Ecto neural progenitor cell (in vitro differentiated cells): ENCODE measurements at regions not wholly inside any gene's neighbourhood (a gene's known extent, or its start where the extent isn't known, plus 50 kb on each side); places are given as distances from the start of the nearest gene placed in this dataset.

Source experiments
- DNase-seq: peaks from one replicate; pipeline ENCODE4 v3.0.0-alpha.2; 2018; ENCODE audit warnings: low spot score

DNA sequence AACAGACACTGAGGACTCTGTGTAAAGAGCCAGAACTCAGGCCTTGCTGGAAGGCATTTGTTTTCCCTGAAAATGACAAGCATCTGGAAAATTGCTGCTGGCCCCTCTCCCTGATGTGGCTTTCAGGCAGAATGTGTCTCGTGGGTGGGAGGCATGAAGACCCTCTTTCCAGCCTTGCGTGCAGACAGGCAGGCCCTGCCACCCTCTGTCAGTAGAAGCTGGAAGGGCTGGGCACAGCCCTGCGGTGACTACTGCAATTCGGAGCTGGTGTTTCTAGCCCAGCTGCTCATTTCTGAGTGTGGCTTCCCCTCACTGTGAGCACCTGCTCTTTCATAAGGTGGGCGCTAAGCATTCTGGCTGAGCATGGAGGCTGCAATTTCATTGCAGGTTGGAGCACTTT is 349.9 kb downstream of the PTPRU start:
- DNase-seq, result no peak

DNA sequence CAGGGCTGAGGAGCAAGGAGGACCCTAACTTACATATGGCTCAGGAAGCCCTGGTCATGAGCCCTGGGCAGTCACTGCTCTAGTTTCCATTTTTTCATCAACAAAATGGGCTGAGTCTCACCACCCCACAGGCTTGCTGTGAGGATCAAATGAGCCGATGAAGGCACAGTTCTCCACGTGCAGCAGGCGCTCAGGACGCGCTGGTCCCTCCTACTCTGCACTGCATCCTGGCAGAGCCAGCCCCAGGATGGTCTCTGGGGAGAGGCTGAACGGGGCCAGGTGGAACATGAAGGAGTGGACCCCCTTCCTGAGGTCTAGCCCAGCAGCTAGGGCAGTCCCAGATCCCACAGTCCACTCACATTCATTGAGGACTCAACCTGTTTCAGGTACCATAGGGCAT is 349.3 kb downstream of the PTPRU start:
- no peak for DNase-seq

DNA sequence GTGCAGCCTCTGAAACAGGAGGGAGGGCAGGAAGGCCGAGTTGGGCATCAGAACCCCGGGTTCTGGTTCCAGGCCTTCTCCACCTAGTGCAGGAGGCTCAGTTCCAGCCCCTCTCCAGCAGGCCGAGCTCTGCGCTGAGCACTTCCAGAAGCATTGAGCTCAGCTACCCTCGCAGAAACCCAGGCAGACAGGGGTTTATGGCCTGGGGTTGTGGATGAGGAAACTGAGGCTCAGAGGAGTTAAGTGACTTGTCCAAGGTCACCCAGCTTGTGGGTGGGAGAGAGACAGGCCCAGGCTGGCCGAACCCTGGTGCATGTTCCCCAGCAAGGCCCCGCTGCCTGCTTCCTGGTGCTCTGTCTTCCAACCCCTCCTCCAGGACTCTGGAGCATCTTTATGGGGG is 348.9 kb downstream of the PTPRU start:
- DNase-seq, result no peak

DNA sequence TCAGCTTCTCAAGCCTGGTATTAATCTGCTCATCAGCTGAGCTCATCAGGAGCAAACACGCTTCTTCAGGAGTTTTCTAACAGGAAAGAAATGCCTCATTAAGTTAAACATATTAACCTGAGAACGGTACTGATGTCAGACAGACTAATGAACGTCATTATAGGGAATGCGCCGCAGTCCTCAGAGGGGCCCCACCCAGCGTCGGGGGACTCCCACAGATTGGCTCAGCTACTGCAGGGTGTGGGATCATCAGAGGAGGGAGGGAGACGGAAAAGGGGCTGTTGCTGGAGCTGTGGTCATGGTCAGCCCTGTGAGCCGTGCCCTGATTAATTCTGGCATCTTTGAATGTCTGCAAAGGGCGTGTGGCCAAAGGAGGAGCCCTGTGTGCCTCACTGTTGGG is 348.5 kb downstream of the PTPRU start:
- no peak for DNase-seq

DNA sequence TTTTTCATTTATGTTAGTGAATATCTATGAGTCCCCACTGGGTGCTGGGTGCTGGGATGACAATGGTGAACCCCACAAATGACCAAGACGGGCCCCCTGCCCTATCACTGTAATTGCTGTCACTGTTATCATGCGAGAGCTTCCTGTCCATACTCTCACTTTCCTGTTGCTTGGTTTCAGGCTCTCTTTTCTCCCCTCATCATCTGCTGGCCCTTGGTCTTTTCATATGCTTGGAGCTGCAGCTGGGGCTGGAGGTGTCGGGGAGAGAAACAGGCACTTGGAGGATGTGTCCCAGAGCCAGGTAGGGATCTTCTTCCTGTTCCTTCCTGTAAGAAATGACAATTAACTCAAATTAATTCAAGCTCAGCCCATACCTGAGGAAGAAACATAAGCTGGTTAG is 348.0 kb downstream of the PTPRU start:
- no peak for DNase-seq

DNA sequence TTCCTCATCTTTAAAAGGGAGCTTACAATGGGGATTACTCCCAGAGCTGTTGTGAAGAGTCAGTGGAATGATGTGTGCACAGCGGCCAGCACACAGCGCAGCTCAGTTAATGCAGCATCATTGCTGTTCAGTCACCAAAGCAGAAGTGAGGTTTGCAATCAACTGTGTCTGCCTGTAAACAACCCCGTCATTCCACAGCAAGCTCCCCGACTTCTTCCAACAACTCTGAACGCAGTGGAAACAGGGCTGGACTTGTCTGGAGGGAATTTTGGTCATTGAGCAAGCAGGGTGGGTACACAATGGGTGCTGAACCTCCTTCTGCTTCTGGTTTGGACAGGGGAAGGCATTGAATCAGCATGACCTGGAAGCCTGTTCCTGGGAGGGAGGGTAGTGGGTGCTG is 347.4 kb downstream of the PTPRU start:
- DNase-seq, result no peak

DNA sequence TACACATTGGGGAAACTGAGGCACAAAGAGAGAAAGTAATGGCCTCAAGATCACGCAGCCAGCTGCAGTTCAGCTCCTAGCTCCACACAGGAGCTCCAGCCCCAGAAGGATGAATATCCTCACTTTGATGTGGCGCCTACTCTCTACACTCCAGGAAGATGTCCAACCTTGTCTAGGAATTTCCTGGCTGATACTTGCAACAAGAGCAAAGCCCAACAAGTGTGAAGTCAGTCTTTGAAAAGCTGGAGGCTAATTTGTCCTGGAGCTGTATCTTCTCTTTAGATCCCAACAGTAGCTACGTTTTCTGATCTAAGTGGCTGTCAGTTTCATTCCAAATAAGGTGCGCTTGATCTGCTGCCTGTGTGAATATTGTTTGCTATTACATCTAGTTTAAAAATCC is 344.9 kb downstream of the PTPRU start:
- no peak for DNase-seq

DNA sequence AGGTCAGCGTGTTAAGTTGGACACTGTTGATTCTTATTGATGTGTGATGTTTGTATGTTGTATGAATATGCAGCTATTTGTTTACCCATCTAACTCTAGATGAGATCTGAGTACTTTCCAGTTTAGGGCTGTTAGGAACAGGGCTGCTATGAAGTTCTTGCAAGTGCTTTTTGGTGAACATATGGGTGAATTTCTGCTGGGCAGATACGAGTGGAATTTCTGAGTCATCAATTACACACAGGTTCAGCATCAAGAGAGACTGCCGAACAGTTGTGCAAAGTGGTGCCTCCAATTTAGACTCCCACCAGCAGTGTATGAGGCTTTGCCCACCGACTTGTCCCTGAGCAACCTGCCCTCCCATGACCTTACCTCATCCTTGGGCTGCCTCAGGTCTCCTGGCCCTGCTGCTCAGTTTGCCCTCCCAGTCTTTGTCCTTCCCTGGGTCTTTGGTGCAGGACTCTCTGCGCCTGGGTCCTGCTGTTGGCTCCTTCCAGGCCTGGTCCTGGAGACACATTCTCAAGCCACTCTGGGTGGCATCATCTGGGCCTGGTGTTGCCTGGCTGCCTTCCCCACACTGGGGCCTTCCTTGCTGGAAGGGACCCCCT is 343.6 kb downstream of the PTPRU start:
- DNase-seq, result no peak

DNA sequence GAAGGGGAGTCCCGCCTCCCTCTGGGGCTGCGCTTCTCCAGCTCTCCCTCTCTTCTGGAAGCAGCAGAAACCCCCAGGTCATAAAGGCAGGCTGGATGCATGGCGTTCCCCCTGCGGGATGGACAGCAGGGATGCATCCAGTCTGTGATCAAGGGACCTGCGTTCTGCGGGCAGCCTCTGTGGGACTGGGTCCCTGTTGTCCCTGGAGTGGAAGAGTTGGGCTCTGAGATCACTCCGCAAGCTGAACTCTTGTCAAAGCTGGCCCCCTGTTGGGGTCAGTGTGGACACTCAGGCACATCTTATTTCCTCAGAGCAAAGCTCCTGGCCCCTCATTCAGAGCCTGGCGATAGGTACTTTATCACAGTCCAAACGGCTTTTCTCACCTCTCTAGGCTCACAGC is 341.2 kb downstream of the PTPRU start:
- DNase-seq, result no peak

DNA sequence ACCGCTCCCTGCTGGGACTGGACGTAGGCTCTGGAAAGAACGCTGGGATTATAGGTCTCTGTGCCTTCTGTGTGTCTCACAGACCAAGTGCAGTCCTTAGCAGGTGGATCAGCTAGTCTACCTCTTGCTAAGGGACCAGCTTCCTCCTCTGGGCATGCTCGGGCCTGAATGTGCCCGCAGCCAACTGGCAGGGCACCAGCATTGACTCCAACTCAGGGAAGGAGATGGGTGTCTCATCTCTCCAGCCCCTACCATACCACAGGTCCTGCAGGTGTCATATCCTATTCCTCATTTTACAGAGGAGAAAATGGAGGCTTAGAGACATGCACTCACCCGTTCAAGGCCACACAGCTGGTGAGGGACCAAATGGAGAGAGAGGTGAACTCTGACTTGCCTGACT is 340.2 kb downstream of the PTPRU start:
- DNase-seq, result no peak

DNA sequence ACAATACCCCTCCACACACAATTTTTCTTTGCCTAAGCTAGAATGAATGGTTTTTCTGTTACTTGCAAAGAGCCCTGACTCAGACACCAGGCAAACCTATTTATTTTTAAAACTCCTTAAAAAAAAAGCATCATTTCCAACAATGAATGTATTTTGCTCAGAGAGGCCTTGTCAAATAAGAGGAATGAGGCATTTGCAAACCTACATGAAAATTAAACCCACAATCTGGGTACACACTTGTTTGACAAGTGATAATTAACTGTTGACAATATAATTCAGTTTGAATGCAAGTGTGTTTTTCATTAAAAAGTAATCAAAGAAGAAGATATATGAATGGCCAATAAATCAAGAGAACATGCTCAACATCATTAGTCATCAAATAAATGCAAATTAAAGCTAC is 339.5 kb downstream of the PTPRU start:
- no peak for DNase-seq

DNA sequence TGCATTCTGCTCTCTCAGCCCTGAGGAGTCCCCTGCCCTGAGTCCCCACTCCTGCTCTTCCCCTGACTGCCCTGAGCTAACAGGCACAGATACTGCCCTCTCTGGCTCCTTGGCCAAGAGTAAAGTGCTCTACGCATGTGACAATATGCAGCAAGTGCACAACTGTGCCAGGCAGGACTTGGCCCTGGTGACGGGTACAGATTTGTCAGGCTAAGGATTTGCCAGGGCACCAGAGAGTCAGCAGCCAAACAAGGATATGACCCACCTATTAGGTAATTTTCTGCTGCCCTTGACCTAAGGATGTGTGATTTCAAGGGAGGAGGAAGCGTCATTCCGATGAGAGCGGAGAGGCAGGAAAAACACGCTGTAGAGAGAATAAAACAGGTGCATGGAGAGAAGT is 339.0 kb downstream of the PTPRU start:
- no peak for DNase-seq

DNA sequence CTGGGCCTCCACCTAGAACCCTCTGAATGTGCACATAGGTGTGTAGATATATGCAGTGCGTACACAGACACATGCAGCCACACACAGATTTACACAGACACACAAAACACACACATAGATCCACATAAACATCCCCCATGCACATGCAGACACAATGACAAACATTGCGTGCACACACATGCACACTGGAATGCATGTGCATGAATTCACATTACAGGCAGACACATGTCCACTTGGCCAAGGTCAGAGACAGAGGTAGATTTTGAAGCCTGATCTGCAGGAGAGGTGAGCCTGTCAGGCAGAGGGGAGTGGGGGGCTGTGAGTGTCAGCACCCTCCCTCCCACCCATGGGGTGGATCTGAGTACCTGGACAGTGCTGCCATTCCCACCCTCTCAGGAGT is 338.5 kb downstream of the PTPRU start:
- no peak for DNase-seq

DNA sequence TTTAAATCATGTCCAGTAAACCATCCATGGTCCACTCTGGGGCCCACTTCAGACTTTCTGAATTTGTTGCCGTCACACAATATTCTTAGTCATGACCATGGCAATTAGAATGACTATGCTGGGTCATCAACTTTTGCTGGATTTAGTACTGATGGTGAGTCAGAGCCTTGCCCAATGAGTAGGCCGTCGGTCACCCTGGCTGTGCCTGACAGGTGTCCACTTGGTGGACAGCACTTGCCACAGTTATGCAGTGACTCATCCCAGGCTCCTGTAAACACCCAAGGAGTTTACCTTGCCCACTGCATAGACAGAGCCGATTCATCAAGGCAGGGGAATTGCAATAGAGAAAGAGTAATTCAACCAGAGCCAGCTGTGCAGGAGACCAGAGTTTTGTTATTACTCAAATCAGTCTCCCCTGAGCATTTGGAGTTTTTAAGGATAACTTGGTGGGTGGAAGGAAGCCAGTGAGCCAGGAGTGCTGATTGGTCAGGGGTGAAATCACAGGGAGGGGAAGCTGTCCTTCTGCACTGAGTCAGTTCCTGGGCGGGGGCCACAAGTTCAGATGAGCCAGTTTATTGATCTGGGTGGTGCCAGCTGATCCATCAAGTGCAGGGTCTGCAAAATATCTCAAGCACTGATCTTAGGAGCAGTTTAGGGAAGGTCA is 333.8 kb downstream of the PTPRU start:
- no peak for DNase-seq

DNA sequence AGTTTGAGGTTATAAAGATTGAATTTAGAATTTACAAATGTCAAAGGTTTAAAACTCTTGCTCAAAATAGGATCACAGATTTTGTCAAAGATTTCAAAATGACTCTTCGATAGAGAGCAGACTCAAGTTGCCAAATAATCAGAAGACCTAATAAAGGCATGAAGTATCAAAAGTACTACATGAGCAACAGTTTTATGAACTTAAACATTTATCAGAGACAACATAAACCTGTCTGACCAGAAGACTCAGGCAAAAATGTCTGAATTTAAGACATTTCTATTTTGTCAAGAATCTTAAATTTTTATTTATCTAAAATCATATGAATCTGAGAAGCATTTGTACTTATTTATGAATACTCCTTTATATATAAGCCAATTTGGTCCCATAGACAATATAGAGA is 330.9 kb downstream of the PTPRU start:
- no peak for DNase-seq

DNA sequence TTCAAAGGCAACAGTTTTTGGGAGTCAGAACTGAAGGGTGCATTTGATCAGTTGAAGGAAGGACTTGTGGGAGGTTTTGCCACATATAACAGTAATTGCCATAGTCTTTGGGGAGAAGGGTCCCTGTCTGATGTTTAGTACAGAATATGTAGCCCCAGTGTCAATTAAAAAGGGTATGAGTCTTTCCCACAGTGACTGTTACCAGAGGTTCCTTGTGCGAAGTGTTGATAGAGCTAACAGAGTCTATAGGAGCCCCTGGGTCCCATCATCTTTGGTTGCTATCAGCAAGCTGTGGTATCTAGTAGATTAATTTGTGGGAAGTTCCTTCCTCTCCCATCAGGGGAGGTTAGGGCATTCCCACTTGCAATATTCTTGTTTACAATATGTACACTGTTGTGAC is 329.2 kb downstream of the PTPRU start:
- DNase-seq, result no peak

DNA sequence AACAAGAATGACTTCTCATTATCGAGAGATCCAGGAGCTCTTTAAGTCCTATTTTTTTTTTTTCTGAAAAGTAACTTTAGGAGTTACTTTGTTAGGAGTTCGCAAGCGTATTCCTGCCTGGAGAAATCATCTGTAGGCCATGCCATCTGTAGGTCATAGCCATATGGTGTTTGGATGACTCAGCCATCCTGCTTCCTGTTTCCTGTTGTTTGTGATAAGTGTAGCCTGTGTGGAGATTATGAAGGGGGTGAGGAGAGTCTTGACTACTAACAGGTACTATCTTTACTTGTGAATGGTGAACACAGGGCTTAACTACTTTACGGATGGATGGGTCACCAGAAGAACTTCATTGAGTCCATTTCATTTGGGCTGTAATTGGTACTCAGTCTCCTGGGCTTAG is 327.2 kb downstream of the PTPRU start:
- DNase-seq, result no peak

DNA sequence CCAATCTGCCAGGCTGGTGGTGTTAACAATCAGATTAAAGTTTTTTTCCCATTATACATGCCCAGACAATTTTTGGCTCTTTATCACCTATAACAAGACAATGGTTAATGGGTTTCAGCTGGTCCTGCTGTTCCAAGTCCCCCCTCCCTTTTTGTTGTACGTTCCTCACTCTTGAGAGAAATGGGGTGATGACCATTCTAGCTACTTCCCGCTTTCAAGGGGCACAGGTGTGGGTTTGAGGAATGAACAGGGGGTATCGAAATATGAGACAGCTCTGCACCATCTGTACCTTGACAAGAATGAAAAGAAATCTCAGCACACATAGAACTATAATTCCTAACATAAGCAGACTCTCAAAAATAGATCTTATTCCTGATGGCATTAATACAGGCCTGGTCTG is 326.8 kb downstream of the PTPRU start:
- no peak for DNase-seq

DNA sequence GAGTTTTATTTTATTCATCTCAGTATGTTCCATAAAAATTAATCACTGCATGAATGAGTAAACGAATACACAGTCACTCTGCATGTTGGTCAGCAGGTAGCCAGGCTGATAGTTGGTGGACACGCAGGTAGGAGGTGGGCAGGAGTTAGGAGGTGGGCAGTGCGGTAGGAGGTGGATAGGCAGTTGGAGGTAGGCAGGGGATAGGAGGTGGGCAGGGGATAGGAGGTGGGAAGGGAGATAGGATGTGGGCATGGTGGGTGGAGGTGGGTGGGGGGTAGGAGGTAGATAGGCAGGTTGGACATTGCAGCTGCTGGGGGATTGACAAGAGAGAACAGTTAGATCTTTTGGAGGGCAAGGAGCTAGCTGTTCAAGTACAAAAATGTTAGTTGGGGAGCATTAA is 322.7 kb downstream of the PTPRU start:
- DNase-seq, result no peak

DNA sequence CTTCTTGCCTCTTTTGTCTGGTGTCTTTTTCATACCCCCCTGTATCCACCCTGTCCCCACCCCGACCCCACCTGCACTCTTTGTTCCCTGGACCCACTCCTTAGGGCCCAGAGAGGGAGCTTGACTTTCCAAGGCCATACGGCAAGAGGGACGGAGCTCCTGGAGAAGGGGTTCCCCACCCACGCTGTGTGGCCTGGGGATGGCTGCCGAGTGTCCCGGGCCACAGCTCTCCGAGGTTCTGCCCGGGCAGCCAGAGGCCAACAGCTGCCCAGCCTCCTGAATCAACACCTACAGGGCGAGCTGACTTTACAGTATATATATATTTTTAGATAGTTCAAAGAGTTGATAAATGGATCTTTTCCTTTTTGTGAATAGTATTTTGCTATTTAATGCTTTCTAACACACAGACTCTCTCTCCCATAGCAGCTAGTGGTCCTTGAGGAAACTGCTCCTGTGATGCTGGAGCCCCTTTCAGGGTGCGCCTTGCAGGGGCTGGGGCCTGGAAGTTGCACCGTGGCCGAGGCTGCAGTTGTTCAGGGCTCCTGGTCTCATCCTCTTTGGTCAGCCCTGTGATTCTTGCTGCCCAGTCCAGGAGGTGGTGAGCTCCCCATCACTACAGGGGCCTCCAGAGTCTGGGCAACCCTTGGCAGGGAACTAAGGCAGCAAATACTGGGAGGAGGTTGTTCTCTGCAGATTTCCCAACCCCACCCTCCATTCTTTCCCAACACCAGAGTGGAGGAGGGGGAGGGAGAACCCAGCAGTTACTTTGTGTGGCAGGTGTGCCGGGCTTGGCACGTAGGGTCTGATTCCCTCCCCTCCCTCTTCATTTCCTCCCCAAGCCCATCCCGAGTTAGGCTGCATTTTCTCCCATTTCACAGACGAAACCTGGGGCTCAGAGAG is 321.6 kb downstream of the PTPRU start:
- DNase-seq, result no peak

DNA sequence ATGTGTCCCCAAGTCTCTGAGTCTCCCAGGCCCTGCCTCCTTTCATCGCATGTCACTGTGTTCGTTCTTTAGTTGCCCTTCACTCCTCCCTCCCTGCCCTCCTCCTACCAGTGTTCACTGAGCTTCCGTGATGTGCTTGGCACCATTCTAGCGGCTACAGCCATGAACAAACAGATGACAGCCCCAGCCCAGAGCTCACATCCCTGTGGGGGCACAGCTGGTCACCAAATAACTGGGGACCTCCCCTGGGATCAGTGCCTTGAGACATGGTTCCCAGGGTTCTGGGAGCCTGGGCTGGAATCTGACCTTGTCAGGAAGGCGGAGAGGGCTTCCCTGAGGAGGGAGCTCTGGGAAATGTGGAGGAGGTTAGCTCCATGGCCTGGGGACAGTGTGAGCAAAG is 320.7 kb downstream of the PTPRU start:
- DNase-seq, result no peak

DNA sequence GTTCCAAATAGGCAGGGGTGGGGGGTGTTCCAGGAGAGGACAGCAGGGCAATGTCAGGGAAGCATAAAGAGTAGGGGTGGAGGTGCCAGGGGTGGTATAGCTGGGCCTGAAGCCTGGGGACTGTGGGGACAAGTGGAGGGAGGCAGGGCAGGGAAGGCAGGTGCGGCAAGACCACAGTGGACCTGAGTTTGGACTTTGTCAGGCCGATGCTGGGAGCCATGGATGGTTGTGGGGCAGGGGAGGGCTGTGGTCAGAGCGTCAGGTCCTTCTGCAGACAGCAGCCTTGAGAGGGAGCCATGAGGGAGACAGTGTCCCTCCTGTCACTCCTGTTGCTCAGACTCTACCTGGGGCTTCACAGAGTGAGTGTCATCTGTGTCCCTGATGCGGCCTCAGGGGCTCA is 320.3 kb downstream of the PTPRU start:
- no peak for DNase-seq

DNA sequence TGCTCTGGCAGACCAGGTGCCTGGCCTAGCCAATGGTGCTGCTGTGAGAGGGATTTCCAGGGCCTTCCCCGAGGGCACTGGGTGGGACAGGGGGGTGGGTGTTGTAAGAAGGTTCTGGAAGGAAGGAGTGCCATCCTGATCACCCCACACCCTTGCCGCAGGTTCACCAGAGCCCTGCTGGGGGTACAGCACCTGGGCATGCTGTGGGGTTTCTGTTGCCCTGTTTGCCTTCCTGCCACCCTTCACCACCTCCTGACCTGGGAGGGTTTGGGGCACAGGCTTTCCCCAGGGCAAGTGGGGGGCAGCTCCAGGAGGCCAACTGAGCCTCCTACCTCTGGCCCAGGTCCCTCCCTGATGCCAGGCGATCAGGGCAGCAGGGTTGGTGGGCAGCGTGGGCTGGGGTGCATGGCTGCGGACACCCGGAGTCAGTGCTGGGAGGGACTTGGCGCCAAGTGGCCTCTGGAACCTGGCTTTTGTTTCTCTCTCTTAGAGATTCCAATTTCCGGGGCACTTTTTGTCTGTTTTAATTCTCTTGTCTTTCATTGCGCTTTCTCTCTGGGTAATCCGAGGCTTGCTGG is 318.8 kb downstream of the PTPRU start:
- DNase-seq, result no peak
